Kidney glomerular epithelial cell (primary cell): ENCODE measurements at regions not wholly inside any gene's neighbourhood (a gene's known extent, or its start where the extent isn't known, plus 50 kb on each side); places are given as distances from the start of the nearest gene placed in this dataset.

Source experiments
- DNase-seq: peaks from one replicate; lab custom pipeline; 2025; lab: John Stamatoyannopoulos, UW

- DNase-seq, result no peak
Measured at GRCh38 chr4:159500861-159501260, 398.0 kb downstream of the RAPGEF2 start.

DNA sequence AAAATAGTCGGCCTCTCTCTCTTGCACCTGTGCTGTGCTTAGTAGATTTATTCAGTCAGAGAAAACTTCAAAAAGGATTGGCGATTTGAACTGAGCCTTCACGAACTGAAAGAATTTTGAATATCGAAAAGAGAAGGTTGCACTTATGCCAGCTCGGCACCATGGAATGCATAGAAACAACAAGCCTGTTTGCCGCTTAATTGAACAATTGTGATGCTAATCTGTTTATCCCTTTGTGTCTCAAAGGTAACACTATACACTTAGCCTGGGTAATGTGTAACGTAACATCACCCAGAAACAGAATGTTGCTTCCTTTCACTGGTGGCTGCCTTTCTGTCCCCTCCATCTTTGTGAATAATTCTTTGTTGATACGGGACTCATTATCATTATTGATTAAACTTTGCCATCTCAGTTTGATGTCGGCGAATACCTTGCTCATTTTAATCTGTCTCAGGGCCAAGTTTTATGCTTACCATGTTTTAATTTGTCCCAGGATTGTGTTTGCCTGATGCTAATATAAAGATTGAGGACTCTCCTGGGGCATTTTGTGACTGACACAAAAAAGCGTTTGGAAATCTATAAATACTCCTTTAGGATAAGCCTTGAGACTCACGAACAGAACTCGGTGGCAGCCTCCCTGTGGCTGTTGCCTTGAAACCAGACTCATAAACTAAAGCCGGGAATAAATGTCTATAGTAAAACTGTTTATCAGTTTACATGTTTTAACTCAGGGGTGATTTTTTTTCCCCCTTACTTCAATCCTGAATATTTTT lies 400.5 kb downstream of the RAPGEF2 start:
- no peak for DNase-seq

DNA sequence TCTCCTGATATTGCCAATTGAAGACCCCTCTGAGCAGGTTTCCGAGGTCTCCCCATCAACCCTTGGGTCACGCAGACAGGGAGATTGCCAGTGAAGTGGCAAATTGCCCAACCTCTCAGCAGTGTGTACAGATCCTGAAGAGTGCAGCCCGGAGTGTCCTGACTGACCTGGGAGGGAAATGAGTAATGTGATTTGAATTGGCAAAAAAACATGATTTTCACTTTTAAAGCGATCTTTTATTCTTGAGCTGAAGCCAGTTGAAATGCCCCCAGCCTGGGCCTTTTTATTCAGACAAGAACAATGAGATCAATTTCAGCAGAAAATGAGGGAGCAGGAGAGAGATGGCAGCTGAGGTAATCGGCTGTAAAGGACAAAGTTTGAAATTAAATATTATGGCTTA lies 401.8 kb downstream of the RAPGEF2 start:
- DNase-seq, result no peak

DNA sequence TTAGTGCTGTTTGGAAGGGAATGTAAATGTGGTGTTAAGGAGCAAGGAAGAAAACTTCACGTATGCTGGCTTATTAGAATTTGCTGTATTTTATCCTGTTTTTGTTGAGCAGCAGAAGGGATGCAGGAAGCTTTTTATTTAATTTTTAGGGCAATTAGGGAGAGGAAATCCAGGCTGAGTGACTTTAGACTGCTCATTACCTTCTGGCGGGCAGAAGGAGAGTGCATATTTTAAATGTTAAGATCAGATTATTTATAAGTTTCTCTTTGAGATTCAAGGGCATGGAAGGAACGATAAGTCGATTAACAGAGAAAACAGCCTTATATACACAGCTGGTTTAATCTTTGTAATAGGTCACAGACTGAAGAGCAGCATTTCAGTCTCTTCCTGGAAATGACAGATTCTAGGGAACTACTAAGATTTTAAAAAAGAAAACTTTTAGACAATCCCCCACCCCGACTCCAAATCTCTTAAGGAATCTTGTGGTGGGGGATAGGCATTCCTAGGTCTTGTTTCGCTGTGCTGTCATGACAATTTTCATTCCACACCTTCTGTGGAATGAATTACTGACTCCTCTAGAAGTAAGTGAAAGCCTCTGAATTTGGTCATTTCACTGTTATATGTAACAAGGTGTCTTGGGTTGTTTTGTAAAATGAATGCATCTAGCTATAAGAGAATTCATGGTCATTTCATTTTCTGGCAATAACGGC lies 402.5 kb downstream of the RAPGEF2 start:
- DNase-seq, result no peak

DNA sequence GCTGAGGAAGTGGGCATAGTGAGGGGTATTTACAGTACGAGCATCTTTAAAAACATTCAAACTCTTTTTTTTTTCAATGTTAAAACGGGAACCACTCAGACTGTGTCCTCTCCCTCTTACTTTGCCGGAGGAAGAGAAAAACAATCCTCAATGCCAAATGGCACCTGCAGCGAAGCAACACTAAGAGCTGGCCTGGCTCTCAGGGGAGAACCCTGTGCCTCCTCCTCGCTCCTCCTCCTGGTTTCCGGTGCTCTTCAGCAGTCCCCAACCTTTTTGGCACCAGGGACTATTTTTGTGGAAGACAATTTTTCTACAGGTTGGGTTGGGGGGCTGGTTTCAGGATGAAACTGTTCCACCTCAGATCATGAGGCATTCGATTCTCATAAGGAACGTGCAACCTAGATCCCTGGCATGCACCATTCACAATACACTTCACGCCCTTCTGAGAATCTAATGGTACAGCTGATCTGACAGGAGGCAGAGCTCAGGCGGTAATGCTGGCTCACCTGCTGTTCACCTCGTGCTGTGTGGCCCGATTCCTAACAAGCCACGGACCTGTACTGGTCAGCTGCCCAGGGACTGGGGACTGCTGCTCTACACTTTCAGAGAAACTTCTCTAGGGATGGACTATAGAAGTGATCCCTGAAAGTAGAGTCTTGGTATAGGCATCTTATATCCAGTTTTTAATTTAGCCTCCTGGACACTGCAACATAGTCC lies 404.1 kb downstream of the RAPGEF2 start:
- DNase-seq, result no peak

- DNase-seq, result no peak
Measured at GRCh38 chr4:159508917-159509500, 406.1 kb downstream of the RAPGEF2 start.

- DNase-seq, result no peak
Measured at GRCh38 chr4:159512348-159512747, 409.5 kb downstream of the RAPGEF2 start.

DNA sequence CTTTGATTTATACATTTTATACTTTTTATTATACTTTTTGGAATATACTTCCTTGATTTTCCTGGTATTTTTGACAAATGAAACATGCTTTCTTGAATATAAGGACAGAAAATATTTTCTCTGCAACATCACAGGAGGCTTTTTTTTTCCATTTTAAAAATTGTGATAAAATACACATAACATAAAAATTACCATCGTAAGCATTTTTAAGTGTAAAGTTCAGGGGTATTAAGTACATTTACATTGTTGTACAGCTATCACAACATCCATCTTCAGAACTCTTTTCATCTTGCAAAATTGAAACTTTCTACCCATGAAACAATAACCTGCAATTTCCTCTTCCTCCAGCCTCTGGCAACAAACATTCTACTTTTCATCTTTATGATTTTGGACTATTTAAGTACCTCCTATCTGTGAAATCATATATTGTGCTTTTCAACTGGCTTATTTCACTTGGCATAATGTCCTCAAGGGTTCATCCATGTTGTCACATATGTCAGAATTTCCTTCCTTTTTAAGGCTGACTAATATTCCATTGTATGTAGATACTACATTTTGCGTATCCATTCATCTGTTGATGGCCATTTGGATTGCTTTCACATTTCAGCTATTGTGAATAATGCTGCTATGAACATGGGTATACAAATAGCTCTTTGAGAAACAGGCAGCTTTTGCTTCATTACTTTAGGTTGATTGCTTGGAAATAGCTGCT lies 412.6 kb downstream of the RAPGEF2 start:
- no peak for DNase-seq

- peak; percentile 73 for DNase-seq
Measured at GRCh38 chr4:159516556-159517140, 413.8 kb downstream of the RAPGEF2 start.

DNA sequence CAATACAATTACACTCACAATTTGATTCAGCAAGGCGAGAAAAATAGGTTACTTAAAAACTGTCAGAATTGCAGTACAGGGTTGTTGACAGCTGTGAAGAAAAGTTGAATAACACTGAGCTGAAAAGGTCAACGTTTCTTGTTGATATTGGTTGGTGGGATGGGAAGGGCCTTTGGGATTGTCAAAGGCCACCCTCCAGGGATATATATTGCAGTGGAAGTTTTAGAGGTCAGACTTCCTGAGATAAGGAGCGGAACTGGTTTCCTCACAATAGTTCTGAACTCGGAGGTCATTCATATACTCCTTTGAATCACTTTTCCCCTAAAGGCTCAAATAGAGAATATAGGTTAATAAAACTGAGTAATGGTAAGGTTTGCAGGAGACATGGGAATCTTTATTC lies 417.2 kb downstream of the RAPGEF2 start:
- DNase-seq, result no peak

DNA sequence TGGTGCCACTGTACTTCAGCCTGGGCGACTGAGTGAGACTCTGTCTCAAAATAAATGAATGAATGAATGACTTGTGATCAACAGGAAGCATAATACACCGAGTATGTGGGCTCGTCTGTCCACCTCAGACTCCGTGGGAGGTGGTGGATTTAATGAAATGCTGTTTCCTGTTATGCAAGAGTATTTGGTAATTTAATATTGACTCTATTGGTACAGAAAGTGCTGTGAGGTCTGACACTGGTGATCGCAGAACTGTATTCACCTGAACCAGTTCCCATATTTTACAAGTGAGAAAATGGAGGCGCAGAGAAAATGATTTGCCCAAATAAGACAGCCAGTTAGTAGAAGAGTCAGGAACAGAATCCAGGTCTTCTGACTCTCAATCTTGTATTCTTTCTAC lies 423.3 kb downstream of the RAPGEF2 start:
- no peak for DNase-seq

GRCh38 chr4:159534655-159535054 lies 431.8 kb downstream of the RAPGEF2 start:
- DNase-seq, result no peak

DNA sequence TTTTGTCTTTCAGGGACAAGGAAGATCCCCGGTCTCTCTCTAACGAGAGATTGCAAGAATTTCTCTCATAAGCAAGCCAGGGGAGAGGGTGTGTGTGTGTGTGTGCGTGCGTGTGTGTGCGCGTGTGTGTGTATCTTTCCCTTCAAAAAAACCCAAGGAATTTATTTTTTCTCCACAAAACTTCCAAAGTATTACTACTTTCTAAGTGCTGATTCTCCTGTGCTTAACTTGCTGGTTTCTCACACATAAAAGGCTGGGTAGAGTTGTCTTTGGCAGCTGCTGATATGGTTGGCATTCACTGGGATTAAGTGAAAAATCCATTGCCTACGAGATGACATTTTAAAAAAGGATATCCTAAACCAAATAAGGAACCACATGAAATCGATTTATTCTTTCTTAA lies 435.7 kb downstream of the RAPGEF2 start:
- no peak for DNase-seq

- DNase-seq, result no peak
Measured at GRCh38 chr4:159540038-159540437, 437.2 kb downstream of the RAPGEF2 start.

- no peak for DNase-seq
Measured at GRCh38 chr4:159540501-159540900, 437.6 kb downstream of the RAPGEF2 start.

DNA sequence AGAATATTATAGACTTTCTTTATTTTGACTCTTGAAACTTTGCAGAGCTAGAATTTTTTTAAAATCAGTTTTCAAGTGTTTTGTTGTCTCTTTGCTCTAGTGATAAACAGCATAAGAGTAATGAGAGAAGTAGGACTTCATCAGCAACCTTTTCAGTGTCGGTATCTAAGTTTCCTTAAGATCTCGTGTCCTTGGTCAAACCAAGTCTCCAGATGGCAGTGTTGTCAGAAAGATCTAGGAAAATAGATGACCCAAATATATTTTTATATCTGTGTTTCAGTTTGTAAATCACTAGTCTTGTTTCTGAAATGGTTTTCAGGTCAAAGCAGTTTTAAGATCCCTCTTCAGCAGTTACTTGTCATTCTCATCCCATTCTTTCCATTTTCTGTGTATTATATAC lies 438.3 kb downstream of the RAPGEF2 start:
- DNase-seq, result no peak

DNA sequence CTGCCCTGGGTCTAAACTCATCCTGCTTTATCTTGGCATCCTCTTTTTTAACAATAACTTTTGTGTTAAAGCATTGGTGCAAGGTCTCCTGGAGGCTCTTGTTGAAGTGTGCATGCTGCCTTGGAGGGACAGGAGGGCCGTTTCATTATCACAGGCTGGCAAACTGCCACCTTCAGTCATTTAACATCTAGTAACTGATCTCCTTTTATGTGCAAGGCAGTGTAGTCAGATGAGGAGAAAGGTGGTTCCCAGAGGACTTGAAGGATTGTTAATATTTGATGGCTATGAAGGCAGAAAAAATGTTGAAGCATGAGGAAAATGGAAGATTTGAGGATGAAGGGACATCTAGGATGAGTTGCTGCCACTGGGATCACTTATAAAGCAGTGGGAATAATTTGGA lies 439.4 kb downstream of the RAPGEF2 start:
- DNase-seq, result no peak

GRCh38 chr4:159543831-159544230 lies 441.0 kb downstream of the RAPGEF2 start:
- no peak for DNase-seq

- DNase-seq, result no peak
Measured at GRCh38 chr4:159545556-159545955, 442.7 kb downstream of the RAPGEF2 start.

DNA sequence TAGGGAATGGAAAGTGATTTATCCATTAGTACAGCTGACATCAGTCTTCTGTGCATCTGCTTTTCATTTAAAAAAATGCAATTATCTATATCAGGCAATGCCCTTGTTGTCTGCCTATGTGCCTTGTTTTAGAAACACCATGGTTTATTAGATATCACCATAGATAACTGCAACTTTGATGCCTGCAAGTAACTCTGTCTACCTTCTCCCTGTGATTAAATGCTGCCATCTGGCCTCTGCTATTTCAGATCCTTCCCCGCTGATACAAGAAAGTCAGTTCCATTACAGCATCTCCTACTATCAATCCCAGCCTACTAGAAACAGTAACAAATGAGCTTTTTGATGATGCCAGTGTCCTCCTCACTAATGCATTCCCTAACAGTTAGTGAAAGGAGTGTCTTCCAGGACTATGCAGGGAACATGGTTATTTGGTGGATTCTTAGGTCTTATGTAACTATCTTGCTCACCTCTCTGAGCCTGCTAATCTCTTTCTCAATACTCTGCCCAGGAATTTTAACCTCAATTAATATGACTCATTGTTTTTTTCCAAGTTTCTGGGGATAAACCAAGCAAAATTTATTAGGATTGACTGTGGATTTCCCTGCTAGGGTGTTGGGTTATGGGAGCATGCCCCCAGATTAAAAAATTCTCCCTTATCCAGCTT lies 444.9 kb downstream of the RAPGEF2 start:
- DNase-seq, result no peak

GRCh38 chr4:159549098-159549518 lies 446.2 kb downstream of the RAPGEF2 start:
- DNase-seq, result no peak
